Brain microvascular endothelial cell (primary cell): ENCODE measurements at regions not wholly inside any gene's neighbourhood (a gene's known extent, or its start where the extent isn't known, plus 50 kb on each side); places are given as distances from the start of the nearest gene placed in this dataset.
A peak's percentile ranks its signal among the peaks of the same experiment; 100 is the strongest.

Experiments used
- DNase-seq: peaks from one replicate; pipeline ENCODE4 v3.0.0-alpha.2; 2020
- H3K27ac ChIP-seq: fragments of 250-450 bp; sonication (Bioruptor Pico); 2 replicates; pipeline ENCODE4 v1.5.1; 2020; ENCODE audit warnings: mild to moderate bottlenecking, moderate library complexity
- H3K27me3 ChIP-seq: fragments of 250-450 bp; sonication (Bioruptor Pico); replicated peaks from 2 replicates; pipeline ENCODE4 v1.5.1; 2020; ENCODE audit warnings: mild to moderate bottlenecking
- H3K36me3 ChIP-seq: fragments of 250-450 bp; sonication (Bioruptor Pico); replicated peaks from 2 replicates; pipeline ENCODE4 v1.5.1; 2020; ENCODE audit warnings: mild to moderate bottlenecking
- H3K4me3 ChIP-seq: 2 replicates; pipeline ENCODE4 v1.5.1; 2011; ENCODE audit warnings: low read depth, mild to moderate bottlenecking, control low read depth, low read length, moderate library complexity
- CTCF ChIP-seq: IDR thresholded peaks from 2 replicates; pipeline ENCODE4 v1.5.1; 2011; ENCODE audit warnings: low read depth, mild to moderate bottlenecking, moderate library complexity, low read length, control low read depth, inconsistent platforms; ENCODE audit errors: missing control alignments
- in situ Hi-C: cut with HindIII; loops from 2 replicates; pipeline ENCODE4 v1.10.0; 2017; ENCODE audit warnings: low sequenced_read_pairs, low pct_ligation_motif_present

GRCh38 chr16:64060631-64061030 lies 1061.2 kb downstream of the CDH11 start:
- Histone ChIP-seq H3K4me3 (no peak overlapping the region), H3K27me3 (no peaks in the 10 kb centered on the region), H3K36me3 (no peaks in the 10 kb centered on the region), H3K27ac (no peak overlapping the region)
- DNase-seq = no peak
- no peak for TF ChIP-seq CTCF
- in situ Hi-C loops = no loop called here

GRCh38 chr16:64058685-64059084 lies 1063.2 kb downstream of the CDH11 start:
- DNase-seq = no peak
- Histone ChIP-seq H3K27ac (no peak overlapping the region), H3K4me3 (no peak overlapping the region), H3K36me3 (no peaks in the 10 kb centered on the region), H3K27me3 (no peaks in the 10 kb centered on the region)
- in situ Hi-C loops = no loop called here
- no peak for TF ChIP-seq CTCF

GRCh38 chr16:64051824-64052223 lies 1070.0 kb downstream of the CDH11 start:
- TF ChIP-seq CTCF = peak; percentile 41
- in situ Hi-C loops = no loop called here
- no peaks in the 10 kb centered on the region for H3K27me3 ChIP-seq
- peak; percentile 5 for DNase-seq
- H3K36me3 ChIP-seq = no peaks in the 10 kb centered on the region
- no peak overlapping the region for H3K4me3 ChIP-seq
- H3K27ac ChIP-seq = no peak overlapping the region

GRCh38 chr16:64047878-64048277 lies 1074.0 kb downstream of the CDH11 start:
- in situ Hi-C loops = no loop called here
- no peak overlapping the region for H3K27ac ChIP-seq

GRCh38 chr16:64047207-64047606 lies 1074.7 kb downstream of the CDH11 start:
- TF ChIP-seq CTCF = no peak
- in situ Hi-C loops = no loop called here
- no peak for DNase-seq

More at GRCh38 chr16:64047878-64048277, 1074.0 kb downstream of the CDH11 start:
- no peaks in the 10 kb centered on the region for H3K27me3 ChIP-seq
- DNase-seq = no peak
- H3K4me3 ChIP-seq = no peak overlapping the region
- no peak for TF ChIP-seq CTCF
- H3K36me3 ChIP-seq = no peaks in the 10 kb centered on the region

GRCh38 chr16:64035337-64035736 lies 1086.5 kb downstream of the CDH11 start:
- H3K36me3 ChIP-seq = no peaks in the 10 kb centered on the region
- H3K27me3 ChIP-seq = no peaks in the 10 kb centered on the region
- TF ChIP-seq CTCF = no peak
- no peak for DNase-seq
- no peak overlapping the region for H3K4me3 ChIP-seq
- no peak overlapping the region for H3K27ac ChIP-seq
- in situ Hi-C loops = no loop called here

More at GRCh38 chr16:64047207-64047606, 1074.7 kb downstream of the CDH11 start:
- Histone ChIP-seq H3K27me3 (no peaks in the 10 kb centered on the region), H3K36me3 (no peaks in the 10 kb centered on the region), H3K4me3 (no peak overlapping the region), H3K27ac (no peak overlapping the region)
